H1 (cell line): ENCODE measurements at regions not wholly inside any gene's neighbourhood (a gene's known extent, or its start where the extent isn't known, plus 50 kb on each side); places are given as distances from the start of the nearest gene placed in this dataset.

Experiments
- BRCA1 ChIP-seq: IDR thresholded peaks from 2 replicates; pipeline ENCODE4 v1.6.1; 2012; ENCODE audit warnings: low read depth, low read length, improper control_type of control experiment
- CHD1 ChIP-seq: IDR thresholded peaks from 2 replicates; pipeline ENCODE4 v1.6.1; 2012; ENCODE audit warnings: low read depth, low read length, improper control_type of control experiment
- FOSL1 ChIP-seq: IDR thresholded peaks from 2 replicates; pipeline ENCODE4 v1.6.1; 2011; ENCODE audit warnings: mild to moderate bottlenecking, low read depth, low read length, moderate library complexity; ENCODE audit not compliant: insufficient read depth

DNA sequence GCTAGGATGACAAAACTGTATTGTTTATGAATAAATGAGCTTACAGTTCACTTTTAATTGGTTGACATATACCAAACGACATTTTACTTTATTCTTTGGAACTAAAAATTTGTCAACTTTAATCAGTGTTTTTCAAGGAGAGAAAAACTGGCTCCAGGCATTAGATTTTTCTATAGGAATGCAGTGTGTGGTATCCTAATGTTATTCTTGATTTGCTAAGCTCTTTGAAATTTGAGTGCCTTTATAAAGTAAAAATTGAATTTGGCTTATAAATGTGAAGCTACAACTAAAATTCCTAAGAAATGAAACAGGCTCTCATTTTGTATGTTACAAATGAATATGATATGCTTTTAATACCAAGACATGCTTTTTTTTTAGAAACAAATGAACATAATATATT is 442.2 kb upstream of the TRAM1L1 start (continued):
- TF ChIP-seq BRCA1: no peak
- no peak for TF ChIP-seq CHD1
- TF ChIP-seq FOSL1: no peak
